DMS53 treated with DMSO at 0.1 percent for 48 hours (cell line): ENCODE measurements at regions not wholly inside any gene's neighbourhood (a gene's known extent, or its start where the extent isn't known, plus 50 kb on each side); places are given as distances from the start of the nearest gene placed in this dataset.
A peak's percentile ranks its signal among the peaks of the same experiment; 100 is the strongest.

Experiments
- DNase-seq: peaks from one replicate; lab custom pipeline; 2025; ENCODE audit not compliant: unreplicated experiment; lab: John Stamatoyannopoulos, UW

GRCh38 chr14:42316693-42317092, 710.0 kb downstream of the LRFN5 start:
- DNase-seq: no peak

- DNase-seq: no peak
Observed at GRCh38 chr14:42311876-42312275, 705.2 kb downstream of the LRFN5 start.

- no peak for DNase-seq
Observed at GRCh38 chr14:42307239-42307825, 700.7 kb downstream of the LRFN5 start.

DNA sequence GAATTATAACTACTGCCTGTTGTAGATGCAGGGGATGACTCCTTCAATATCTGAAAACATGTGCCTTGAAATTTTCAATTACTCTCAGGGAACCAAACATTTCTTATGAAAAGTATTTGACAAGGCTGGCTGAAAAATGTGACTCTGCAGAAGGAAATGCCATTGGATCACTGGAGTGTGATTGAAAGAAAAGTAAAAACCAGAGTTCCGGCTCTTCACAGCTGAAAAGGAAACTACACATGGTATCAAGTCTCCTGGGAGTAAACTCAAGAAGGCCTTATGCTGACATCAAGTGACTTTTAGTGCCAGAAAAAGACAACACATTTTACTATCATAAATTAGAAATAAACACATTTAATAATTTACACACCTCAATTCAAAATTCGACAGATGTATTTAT, 693.0 kb downstream of the LRFN5 start:
- DNase-seq: no peak

DNA sequence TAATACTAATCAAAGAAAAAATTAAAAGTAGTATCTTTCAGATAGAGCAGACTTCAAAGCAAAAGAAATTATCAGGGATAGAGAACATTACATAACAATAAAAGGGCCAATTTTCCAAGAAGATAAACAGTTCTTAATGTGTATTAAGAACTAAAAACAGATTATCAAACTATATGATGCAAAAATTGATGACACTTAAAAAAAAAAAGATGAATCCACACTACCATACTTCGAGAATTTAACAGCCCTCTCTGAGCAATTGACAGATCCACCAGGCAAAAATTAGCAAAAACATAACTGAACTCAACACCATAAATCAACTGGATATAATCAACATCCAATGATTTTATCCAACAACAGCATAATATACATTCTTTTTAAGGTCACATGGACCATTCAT, 686.5 kb downstream of the LRFN5 start:
- DNase-seq: no peak

DNA sequence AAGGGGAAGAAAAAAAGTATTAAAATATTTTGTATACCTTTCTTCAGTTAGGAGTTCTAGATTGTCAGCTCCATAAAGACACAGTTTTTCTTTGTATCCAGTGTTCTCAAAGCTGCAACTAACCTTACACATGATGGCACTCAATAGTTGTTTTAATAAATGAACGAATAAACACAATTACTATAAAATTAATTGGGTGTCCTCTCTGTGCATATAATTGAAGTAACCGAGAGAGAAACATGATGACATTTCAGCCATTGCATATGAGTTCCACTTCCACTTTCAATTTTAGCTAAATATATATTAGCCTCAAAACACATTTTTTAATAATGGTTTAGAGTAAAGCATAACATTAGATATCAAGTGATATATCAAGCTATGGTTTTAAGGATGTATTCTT, 671.2 kb downstream of the LRFN5 start:
- no peak for DNase-seq

DNA sequence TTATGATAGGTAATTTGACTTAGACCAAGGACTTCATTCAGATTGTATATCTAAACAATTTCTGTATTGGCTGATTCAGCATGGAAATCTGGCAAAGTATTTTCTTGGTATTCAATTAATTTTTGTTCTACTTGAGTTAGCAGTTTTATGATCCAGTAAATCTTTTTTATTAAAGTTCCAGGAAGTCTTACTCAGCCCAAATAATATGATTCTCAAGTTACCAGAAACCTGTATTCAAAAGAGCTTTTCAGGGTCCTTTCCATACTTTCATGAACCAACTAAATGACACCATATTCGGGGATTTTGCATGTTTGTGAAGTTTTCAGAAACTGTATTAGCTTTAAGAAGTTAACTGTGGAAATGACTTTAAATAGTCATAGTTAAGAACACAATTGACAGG, 662.6 kb downstream of the LRFN5 start:
- DNase-seq: no peak

- DNase-seq: no peak
Observed at GRCh38 chr14:42248131-42248530, 641.5 kb downstream of the LRFN5 start.

DNA sequence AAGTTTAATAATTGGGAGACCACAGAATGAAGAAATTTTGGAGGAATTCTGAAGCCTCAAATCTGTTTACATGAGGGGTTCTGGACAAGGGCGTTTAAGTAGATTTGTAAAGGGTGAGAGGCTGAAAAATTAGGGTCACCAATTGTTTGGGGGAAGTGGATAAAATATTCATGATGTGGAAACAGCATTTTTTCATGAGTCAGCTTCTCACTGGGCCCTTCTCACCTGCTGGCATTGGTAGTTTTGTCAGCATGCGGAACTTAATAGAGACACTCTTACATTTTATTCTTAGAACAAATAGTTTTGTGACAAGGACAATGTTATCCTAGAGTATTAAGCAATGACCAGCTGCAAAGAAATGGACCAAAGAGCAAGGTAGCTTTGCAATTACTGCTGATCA, 634.4 kb downstream of the LRFN5 start:
- DNase-seq: no peak

DNA sequence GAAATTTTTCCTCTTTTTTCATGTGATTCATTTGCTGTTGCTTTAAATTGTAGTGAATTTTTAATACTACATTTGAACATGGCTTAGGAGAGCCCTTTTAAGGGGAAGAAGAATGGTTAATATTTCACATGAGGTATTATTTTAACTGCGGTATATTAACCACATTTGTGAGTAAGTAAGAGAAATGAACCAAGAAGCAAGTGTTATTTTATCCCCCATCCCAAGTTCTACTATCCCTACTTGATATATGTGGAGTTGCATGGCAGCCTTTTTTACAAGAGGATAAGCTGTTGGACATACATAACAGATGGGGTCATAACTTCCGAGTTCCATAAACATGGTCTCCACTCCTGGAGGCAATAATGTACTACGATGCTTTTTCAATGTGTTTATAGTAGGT, 623.3 kb downstream of the LRFN5 start:
- no peak for DNase-seq

GRCh38 chr14:42229294-42229693, 622.6 kb downstream of the LRFN5 start:
- DNase-seq: no peak

DNA sequence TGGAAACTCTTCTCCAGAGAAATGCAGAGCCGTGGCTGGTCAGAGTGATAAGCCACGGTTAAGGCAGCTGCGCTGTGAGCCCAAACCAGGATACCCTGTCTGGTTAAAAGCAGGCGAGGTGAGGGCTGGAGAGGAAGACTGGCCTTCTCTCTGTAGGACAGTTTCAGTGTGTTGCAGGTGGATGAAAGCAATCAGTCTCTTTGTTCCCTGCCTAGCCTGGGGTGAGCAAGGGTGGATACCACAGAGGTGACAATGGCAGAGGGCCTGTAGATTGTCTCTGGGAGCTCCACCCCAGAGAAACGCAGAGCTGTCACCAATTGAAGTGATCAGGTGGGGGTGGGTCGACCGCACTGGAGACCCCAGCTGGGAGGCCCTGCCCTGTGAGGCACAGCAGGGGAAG, 621.9 kb downstream of the LRFN5 start:
- no peak for DNase-seq

DNA sequence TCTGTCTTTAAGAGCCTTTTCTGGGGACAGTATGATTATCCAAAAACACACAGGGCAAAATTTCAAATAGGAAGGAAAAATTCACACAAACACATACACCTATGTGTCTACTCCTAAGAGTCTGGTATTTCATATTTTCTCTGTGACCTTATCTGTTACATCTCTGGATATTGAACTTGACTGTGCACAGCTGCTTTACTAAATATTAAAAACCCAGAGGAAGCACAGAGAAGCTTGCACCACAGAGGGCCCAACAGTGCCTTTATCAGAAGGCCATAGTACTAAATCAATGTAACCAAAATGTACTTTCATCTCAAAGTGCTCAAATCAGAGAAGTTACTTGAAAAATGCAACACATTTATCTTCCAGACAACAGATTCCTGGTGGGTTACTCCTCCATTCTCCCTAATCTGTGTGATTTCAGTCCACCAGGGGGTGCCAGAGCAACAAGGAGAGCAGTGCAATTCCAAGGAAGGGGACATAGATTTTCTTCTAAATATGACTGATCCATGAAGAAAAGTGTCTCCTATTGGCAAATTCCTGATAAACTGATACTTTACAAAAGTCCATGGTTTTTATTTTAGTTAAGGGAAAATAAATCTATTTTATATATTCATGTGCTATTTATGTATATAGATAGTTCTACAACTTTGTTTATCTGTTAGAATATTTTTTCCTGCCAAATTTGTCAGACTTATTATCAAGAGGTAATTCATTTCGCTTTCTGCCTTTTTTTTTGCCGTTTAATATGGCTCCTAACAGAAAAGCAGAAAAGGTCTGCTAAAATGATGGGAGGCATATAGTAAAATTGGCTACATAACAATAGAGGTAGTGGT, 617.6 kb downstream of the LRFN5 start:
- DNase-seq: peak; percentile 41

DNA sequence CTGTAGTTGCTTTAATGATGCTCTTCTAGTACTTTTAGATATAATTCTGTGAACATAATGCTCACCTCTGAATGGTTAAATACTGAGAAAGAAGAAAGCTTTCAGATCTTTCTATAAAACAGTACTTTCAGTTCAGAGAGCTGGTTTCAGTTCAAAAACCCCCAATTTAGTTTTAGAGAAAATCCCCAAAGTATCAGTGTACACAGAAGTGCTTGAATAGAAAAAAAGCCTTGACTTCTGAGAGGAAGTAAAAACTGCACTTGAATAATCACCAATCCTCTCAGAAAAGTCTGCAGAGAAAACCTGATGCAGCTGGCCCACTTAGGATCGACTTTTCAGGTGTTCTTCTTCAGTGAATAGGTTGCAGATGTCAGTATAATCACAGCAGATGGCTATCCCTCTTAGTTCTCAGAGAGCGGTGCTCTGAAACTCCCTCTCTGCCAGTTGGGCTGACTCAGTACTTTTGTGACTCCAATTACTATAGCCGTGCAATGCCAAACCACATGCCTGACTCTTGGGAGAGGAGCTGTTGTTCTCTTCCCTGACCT, 616.3 kb downstream of the LRFN5 start:
- DNase-seq: peak; percentile 19

DNA sequence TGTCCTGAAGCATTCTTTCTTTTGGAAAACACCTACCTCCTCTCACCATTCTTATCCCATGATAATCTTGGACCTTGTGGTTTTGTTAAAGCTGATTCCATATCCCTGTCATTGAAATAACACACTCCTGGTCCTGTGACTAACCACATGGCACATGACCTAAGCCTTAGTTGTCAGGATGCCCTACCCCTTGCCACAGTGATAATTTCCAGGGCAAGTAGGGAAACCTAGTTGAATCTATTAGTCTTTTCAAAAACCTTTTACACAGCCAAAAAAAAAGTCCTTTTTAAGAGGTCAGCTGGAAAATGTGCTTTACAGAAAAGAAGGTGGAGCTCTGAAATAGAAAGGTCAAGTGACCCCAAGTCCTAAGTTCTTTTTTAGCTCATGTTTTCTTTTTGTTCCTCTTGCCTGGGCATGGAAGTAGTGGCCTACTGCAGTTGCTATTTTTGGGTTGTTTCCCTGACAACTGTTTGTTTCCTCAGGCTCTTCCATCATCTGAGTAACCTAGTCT, 608.4 kb downstream of the LRFN5 start:
- no peak for DNase-seq

GRCh38 chr14:42200957-42201356, 594.3 kb downstream of the LRFN5 start:
- no peak for DNase-seq

DNA sequence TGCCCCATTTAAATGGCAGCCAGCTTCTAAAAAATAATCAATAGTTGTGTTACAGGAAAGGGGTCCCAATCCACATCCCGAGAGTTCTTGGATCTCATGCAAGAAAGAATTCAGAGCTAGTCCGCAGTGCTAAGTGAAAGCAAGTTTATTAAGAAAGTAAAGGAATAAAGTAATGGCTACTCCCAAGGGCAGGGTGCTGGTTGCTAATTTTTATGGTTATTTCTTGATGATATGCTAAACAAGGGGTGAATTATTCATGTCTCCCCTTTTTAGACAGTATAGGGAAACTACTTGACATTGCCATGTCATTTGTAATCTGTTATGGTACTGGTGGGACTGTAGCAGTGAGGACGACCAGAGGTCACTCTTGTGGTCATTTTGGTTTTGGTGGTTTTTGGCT, 591.3 kb downstream of the LRFN5 start:
- DNase-seq: no peak

DNA sequence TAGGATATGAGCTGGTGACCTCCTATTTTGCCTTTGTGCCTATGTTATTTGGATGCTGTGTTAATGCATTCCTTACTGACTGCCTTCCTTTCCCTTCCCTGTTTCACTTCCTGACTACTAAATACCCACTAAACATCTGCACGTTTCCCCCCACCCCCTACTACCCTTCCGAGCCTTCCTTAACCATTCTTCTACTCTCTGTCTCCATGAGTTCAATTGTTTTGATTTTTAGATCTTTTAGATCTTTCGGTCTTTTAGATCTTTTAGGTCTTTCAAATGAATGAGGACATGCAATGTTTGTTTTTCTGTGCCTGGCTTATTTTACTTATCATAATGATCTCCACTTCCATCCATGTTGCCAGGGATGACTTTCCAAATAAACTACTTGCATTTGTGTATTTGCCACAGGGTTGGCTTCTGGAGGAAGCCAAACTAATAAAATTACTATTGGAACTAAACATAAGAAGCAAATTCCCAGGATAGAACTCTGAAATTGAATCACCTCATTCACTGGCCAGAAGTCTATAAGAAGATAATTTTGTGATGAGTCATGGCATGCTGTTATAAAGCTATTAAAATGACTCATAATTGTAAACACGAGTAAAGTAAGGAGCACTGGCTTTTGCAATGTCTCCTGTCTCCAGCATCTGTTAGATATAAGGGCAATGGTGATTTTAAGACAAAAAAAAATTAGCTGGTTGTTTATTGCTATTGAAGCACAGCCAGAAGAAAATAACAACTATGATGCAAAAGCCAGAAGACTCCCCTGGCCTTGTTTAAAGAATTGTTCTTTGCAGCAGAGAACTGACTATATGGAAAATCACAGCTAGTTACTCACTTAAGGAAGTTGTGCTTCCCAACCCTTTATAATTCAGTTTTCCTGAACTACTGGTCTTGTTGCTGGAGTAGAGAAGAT, 586.3 kb downstream of the LRFN5 start:
- DNase-seq: peak; percentile 77

- DNase-seq: no peak
Observed at GRCh38 chr14:42190744-42191143, 584.1 kb downstream of the LRFN5 start.

GRCh38 chr14:42187846-42188245, 581.2 kb downstream of the LRFN5 start:
- DNase-seq: no peak

DNA sequence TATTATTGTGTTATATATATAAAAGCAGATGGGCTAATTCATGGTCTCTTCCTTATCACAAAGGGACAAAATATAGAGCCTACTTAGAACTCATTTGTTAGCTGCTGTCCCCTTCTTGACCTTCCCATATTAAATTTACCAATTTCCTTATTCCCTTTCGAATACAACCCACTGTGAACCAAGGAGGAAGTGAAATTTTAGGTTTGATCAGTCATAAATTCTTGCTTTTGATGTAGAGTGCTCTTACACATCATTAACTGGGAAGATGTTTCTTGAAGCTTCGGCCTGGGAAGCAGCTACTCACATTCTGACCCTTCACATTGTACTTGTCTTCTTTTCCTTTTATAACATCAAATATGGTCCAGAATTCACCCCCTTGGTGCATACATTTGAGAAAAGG, 579.0 kb downstream of the LRFN5 start:
- no peak for DNase-seq
